ENCODE measurements at regions not wholly inside any gene's neighbourhood (a gene's known extent, or its start where the extent isn't known, plus 50 kb on each side); places are given as distances from the start of the nearest gene placed in this dataset.
"Not testable (repeated sequence)": the region's sequence is repeated elsewhere in the genome, so short reads cannot be mapped to it uniquely, and the experiment has no call there.

- no peak overlapping the region for H3K4me3 ChIP-seq (replicated peaks; ENCODE audit: low read depth, low read length)
- no peak for DNase-seq (ENCODE audit: low read depth)
- TF ChIP-seq CTCF (IDR thresholded peaks at IDR 0.05; ENCODE audit: low read length, missing control alignments) = no peak
Measured at GRCh38 chr20:55139173-55139765, 663.9 kb downstream of the DOK5 start.

GRCh38 chr20:55135923-55136322 is 660.5 kb downstream of the DOK5 start:
- no peak overlapping the region for H3K4me3 ChIP-seq (replicated peaks; ENCODE audit: low read depth, low read length)
- TF ChIP-seq CTCF (IDR thresholded peaks at IDR 0.05; ENCODE audit: low read length, missing control alignments) = no peak
- DNase-seq (ENCODE audit: low read depth) = no peak

GRCh38 chr20:55132523-55132922 is 657.1 kb downstream of the DOK5 start:
- TF ChIP-seq CTCF (IDR thresholded peaks at IDR 0.05; ENCODE audit: low read length, missing control alignments) = no peak
- DNase-seq (ENCODE audit: low read depth) = no peak

GRCh38 chr20:55117577-55117976 is 642.2 kb downstream of the DOK5 start:
- not testable (repeated sequence) for DNase-seq (ENCODE audit: low read depth); H3K4me3 ChIP-seq (replicated peaks; ENCODE audit: low read depth, low read length)

More at GRCh38 chr20:55132523-55132922, 657.1 kb downstream of the DOK5 start:
- H3K4me3 ChIP-seq (replicated peaks; ENCODE audit: low read depth, low read length) = no peak overlapping the region

- TF ChIP-seq CTCF (IDR thresholded peaks at IDR 0.05; ENCODE audit: low read length, missing control alignments) = no peak
- DNase-seq (ENCODE audit: low read depth) = no peak
- H3K4me3 ChIP-seq (replicated peaks; ENCODE audit: low read depth, low read length) = no peak overlapping the region
Measured at GRCh38 chr20:55116598-55116997, 641.2 kb downstream of the DOK5 start.

- DNase-seq (ENCODE audit: low read depth) = no peak
- no peak overlapping the region for H3K4me3 ChIP-seq (replicated peaks; ENCODE audit: low read depth, low read length)
- TF ChIP-seq CTCF (IDR thresholded peaks at IDR 0.05; ENCODE audit: low read length, missing control alignments) = no peak
Measured at GRCh38 chr20:55103188-55103587, 627.8 kb downstream of the DOK5 start.

GRCh38 chr20:55099251-55099650 is 623.9 kb downstream of the DOK5 start:
- no peak for TF ChIP-seq CTCF (IDR thresholded peaks at IDR 0.05; ENCODE audit: low read length, missing control alignments)
- H3K4me3 ChIP-seq (replicated peaks; ENCODE audit: low read depth, low read length) = no peak overlapping the region
- DNase-seq (ENCODE audit: low read depth) = no peak
